C4-2B (cell line): ENCODE measurements at regions not wholly inside any gene's neighbourhood (a gene's known extent, or its start where the extent isn't known, plus 50 kb on each side); places are given as distances from the start of the nearest gene placed in this dataset.

Experiments used
- H3K27ac ChIP-seq: fragments of 450-650 bp; 2 replicates; pipeline ENCODE4 v1.5.1; 2017
- CTCF ChIP-seq: fragments of 450-650 bp; conservative IDR thresholded peaks from 2 replicates; pipeline ENCODE4 v1.5.1; 2017; ENCODE audit warnings: mild to moderate bottlenecking
- ZFX ChIP-seq: fragments of 450-650 bp; IDR thresholded peaks from 2 replicates; pipeline ENCODE4 v1.6.1; 2017

DNA sequence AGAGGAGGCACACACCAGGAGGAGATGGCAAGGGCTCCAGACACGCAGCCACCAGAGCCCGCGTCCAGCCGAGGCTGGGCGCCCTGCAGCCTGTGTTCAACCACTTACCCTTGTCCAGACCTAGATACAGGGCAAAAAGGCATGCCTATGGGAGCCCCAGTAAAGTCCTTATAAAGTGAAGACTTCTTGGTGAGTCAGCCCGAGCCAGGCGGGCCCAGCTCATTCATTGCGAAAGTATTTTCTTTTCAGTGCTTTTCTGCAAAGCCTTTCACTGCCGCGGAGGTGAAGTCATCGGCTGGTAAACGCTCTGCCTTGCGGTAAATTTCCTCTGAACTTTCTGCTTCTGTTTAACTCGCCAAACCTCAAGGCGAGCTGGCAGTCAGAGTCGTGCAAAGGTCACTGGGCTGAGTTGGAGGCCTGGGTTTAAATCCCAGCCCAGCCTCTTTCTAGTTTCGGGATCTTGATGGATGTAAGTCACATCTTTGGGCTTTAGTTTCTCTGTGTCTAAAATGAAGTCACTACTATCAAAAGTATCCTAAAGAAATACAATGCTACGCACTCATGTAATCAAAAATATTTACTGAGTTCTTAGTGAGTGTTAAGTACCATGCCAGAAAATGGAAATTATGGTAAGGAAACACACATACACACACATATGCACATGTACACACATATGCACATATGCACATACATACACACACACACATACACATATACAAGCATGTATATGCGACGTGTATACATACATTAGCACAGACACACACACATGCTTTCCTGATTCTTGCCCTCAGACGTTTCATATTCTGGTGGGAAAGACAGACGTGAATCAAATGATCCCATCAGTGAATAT lies 54.7 kb upstream of the IFFO2 start:
- peak overlapping the region; percentile 77 for H3K27ac ChIP-seq
- TF ChIP-seq ZFX (no peak), CTCF (no peak)

GRCh38 chr1:19010503-19010902 lies 54.0 kb upstream of the IFFO2 start:
- no peak for TF ChIP-seq CTCF
- TF ChIP-seq ZFX = no peak
- peak overlapping the region; percentile 77 for H3K27ac ChIP-seq

- H3K27ac ChIP-seq = peak overlapping the region; percentile 77
- TF ChIP-seq ZFX (no peak), CTCF (no peak)
Measured at GRCh38 chr1:19009882-19010321, 53.4 kb upstream of the IFFO2 start.

DNA sequence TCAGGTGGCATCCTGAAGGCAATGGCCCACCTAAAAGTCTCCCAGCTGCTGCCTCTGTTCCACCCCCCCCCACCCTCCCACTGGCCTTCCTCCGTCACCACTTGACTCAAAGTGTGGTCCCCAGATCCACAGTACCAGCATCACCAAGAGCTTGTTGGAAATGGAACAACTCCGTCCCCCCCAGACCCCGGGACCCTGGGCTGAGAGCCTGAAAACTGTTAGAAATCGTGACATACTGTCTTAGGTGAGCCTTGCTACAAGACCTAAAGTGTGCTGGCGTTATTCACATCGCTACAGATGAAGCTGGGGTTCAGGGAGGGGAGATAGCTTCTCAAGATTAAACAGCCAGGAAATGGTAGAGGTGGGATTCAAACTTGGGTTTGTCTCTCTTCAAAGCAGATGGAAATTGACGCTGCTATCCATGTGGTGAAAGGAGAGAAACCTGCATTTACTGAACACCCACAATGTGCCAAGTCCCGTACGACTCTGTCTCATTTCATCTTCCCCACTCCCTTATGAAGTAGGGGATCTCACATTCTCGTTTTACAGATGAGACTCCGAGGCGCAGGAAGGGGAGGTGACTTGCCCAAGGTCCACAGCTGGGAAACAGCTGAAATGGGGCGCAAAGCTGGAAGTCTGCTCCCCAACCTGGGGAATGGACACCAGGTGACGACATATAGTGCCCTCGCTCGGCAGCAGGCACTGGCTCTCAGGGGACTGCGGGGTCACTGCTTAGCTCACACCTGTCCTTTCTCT lies 52.8 kb upstream of the IFFO2 start:
- peak overlapping the region; percentile 77 for H3K27ac ChIP-seq
- no peak for TF ChIP-seq CTCF
- no peak for TF ChIP-seq ZFX

DNA sequence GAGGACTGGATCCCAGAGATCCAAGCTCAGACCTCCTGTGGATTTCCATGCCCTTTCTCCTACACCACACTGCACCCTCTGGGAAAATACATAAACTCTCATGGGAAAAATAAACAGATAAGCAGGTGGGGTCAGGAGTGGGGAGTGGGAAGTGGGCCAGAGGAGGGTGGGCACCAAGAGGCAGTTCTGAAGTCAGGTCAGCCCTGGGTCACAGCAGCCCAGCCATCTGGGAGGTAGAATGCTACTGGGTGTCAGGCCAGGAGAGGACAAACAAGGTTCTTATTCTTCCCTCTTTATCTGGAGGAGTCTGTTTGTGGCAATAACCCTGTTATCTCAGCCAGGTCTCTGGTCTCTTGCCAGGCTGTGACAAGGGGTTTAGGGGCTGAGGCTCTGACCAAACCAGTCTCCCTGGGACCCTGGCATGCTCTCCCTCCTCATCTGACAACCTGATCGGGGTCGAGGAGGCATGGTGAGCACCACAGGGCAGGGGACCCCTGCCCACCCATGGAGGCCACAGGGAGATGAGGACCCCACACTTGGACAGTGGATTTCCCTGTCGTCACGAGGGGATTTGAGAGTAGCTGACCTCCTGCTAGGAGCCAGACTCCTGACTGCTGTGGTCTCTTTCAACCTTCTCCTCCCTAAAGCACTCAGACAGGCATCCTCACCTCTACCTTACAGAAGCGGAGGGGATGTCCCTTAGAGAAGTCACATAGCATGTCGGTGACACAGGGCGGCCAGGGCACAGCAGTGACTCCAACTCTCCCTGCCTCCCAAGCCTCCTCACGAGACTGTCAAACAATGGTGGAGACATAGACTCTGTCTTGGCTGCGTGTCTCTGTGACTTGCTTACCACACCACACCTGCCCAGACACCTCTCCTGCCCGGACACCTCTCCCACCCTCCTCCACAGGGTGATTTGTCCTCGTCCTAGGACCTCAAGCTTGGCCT lies 51.3 kb upstream of the IFFO2 start:
- TF ChIP-seq ZFX (no peak), CTCF (no peak)
- 0 out of 2 replicates have a peak overlapping the region, but pooled peaks have one; percentile 7 for H3K27ac ChIP-seq

DNA sequence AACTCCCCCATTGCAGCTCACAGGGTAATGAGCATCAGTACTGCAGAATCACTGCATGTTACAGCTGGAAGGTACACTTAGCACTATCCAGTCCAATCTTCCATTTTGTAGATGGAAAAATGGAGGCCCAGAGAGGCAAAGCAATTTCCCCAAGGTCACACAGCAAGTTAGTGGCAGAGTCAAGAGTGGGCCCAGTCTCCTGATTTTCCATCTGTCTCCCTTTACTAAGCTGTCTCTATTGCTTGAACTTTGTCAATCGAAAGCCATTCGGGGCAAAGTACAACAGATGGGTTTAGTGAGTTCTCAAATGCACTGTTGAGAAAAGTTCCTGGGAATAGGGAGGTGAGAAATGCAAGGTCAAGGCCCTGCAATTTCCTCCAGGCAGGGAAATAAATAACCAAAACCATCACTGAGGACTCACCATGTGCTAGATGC lies 50.4 kb upstream of the IFFO2 start:
- no peak for TF ChIP-seq ZFX
- H3K27ac ChIP-seq = no peak overlapping the region
